ENCODE measurements at regions not wholly inside any gene's neighbourhood (a gene's known extent, or its start where the extent isn't known, plus 50 kb on each side); places are given as distances from the start of the nearest gene placed in this dataset.
"Not testable (repeated sequence)": the region's sequence is repeated elsewhere in the genome, so short reads cannot be mapped to it uniquely, and the experiment has no call there.

DNA sequence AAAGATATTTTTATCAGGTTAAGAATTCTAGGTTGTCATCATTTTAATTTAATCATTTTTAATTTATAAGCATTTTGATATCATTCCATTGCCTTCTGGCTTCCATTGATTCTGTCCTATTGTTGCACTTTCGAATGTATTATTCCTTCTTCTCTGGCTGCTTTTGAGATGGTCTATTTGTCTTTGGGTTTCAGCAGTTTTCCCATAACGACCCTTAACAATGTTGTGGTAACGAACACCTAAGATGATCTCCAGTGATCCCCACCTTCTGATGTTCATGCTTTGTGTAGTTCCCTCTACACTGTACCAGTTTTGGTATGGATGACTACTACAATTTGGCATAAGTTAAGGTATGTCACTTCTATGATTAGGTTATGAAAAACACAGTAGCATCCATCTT lies 59.9 kb downstream of the MINAR1 start:
- DNase-seq (ENCODE audit: low read depth in 4 of 4, low spot score in 2 of 4): no peak

DNA sequence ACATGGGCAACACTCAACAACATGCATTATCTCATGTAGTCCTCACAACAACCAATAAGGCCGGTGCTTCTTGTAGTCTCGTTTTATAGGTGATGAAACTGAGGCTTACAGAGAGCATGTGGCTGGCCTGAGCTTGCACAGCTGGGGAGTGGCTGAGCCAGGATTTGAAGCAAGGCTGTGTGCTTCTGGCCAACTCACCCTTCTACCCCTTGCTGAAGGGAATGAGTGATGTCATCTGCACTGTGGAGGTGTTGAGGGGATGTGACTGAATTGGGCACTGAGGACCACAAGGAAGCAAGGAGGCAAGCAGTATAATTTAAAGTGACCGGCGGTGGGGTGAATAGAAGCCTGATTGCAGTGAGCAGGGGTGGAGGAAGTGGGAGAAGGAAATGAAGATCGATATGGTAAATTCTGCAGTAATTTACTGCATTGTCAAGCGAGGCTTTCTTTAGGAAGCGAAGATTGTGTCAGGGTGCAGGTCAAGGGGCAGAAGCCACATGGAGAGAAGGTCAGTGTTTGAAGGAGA lies 62.3 kb downstream of the MINAR1 start:
- no peak for DNase-seq (ENCODE audit: low read depth in 4 of 4, low spot score in 2 of 4)

DNA sequence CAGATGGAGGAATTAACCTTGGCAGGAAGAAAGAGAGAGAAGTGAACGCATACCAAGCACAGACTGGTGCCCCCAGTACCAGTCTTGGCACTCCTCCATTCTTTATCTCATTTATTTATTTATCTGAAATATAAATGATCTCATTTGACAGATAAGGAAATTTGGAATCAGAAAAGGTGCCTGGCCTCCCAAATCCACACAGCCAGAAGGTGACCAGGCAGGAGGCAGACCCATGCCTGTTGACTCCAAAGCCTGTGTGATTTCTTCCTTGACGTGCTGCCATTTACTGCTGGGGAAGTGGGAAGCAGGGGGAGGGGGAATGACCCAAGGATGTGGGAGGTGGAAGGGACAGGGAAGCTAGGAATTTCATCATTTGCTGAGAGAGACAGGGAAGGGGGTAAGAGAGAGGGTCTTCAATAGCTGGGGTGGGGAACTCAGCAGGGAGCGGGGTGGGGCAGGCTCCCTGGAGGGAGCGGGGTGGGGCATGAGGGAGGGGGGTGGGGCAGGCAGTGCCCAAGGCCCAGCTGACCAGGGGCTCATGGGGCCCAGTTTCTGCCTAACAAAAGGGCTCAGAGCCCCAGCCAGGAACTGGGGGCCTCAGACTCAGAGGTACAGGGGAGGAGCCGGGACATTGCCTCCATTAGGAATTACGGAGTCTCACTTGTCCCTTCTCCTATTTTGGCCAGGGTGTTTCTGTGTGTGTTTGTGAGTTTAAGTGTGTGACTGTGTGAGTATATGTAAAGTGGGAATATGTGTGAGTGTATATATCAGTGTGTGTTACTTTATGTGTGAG lies 63.0 kb downstream of the MINAR1 start:
- no peak for DNase-seq (ENCODE audit: low read depth in 4 of 4, low spot score in 2 of 4)

DNA sequence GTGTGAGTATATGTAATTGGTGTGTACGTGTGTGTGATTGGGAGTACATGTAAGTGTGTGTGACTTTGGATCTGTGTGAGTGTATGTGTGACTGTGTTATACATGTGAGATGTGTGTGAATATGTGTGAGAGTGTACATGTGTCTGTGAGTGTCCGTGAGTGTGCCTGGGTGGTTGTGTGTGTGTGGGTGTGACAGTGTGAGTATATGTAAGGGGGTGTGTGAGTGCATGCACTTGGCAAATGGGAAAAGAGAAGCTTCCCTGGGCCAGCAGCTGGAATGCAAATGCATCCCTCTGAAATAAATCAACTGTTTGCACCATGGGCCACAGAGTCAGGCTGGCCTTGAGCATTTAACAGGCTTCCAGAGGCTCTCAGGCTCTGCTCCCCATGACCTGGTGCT lies 63.6 kb downstream of the MINAR1 start:
- DNase-seq (ENCODE audit: low read depth in 4 of 4, low spot score in 2 of 4): no peak

DNA sequence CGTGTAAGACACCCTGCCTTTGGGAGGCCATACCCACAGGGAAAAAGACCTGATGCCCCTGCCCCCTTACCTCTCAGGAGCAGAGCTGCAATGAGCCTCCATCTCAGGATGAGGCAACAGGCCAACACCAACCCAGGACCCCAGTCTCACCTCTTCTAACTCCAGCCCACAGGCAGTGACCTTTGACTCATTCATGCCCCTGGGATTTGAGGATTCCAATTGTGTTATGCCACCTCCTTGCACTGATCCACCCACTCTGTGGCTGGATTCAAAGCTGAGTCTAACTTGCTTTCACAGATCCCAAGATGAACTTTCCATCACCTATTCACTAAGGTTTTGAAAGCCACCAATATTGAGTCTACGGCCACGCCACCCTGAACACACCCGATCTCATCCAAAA lies 64.7 kb downstream of the MINAR1 start:
- DNase-seq (ENCODE audit: low read depth in 4 of 4, low spot score in 2 of 4): no peak

DNA sequence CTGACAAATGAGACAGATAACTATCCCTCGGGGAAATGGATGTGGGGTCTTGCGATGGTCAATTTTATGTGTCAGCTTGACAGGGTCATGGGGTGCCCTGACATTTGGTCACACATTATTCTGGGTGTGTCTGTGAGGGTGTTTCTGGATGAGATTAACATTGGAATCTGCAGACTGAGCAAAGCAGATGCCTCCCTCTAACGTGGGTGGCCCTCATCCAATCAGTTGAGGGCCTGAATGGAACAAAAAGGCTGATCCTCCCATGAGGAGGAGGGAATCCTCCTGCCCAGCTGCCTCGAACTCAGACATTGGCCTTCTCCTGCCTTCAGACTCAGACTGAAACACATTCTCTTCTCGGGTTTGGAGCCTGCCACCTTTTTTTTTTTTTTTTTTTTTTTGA lies 69.0 kb downstream of the MINAR1 start:
- no peak for DNase-seq (ENCODE audit: low read depth in 4 of 4, low spot score in 2 of 4)

DNA sequence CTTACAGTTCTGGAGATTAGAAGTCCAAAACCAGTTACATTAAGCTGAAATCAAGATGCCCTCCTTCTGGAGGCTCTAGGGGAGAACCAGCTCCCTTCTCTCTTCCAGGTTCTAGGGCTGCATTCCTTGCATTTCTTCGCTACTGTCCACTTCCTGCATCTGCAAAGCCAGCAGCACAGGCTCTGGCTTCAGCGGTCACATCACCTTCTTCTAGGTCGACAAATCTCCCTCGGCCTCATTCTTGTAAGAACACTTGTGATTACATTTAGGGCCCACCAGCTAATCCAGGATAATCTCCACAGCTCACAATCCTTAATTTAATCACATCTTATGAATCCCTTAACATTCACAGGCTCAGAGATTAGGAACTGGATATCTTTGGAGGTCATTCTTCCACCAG lies 73.8 kb downstream of the MINAR1 start:
- DNase-seq (ENCODE audit: low read depth in 4 of 4, low spot score in 2 of 4): no peak

DNA sequence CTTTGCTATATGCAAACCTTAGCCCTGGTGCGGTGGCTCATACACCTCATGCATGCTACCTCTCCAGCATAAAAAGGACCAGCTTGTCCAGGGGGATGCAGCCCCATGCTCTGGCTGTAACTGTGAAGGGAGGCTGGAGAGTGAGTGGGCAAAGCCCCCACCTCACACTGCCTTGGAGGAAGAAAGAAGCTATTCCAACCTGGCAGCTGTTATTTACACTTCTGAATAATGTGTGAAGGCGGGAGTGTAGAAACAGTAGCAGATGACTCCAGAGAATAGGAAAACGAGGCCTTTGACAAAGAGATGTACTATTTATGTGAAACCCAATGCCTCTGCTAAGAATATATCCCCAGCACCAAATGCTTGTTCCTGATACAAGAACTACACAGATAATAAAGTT lies 80.7 kb downstream of the MINAR1 start:
- DNase-seq (ENCODE audit: low read depth in 4 of 4, low spot score in 2 of 4): not testable (repeated sequence)

DNA sequence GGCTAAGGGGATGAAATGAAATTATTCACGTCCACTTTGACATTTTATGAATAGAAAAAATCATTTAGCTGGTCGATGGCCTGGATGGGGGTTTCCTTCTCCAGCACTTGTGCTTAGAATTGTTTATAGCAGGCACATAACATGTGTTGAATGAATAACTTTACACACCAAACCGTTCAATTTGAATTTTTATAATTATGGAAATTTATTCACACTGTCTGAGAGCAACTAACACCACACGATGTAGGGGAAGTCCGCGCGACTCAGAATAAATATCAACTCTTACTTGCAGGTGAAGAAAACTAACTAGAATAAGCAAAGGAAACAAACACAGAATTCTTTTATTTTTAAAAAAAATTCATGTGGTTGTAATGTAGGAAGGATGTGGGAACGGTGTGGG lies 81.3 kb downstream of the MINAR1 start:
- no peak for DNase-seq (ENCODE audit: low read depth in 4 of 4, low spot score in 2 of 4)

DNA sequence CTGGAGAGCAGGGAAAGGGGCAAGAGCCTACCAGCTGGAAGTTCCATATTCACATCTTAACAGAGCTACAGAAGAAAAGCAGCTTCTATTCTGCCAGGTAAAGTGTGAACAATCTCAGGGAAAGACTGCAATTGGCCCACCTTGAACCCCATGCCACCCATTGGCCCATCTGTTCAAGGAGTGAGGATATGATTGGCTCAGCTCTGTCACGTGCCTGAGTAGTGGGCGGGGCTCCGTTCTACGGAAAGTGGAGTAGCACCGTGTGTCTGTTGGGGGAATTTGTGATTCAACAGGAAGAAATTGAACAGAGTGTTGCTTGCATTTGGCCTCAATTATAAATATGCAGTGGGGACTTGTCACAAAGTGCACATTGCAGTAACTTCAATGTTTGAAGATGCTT lies 81.8 kb downstream of the MINAR1 start:
- DNase-seq (ENCODE audit: low read depth in 4 of 4, low spot score in 2 of 4): no peak

DNA sequence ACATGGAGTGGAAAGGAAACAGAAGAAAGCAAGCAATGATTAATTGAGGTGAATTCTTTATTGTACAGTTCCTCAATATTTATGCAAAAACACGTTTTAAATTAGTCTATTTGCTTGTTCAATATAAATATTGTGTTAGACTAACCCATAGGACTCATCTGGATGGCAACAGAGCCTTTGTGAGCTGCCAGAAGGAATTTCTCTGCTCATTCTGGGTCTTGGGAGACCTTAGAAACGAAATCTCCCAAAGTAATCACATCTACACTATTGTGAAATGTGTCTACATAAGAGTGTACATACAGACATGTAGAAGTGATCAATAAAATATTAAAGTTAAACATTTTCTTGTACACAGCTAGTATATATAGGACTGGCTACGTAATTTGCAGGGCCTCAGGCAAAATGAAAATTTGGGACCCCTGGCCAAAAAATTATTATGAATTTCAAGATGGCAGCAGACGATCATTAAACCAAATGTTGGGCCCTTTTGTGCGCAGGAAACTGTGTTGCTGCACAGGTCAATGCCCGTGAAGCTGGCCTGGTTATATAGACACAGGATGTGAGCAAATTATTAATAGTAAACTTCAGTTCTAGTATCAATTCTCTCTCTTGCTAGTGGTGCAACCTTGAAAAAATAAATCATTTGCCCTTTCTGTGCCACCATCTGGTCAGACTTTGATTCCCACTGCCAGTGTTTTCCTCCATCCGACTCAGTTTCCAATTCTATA lies 83.3 kb downstream of the MINAR1 start:
- DNase-seq (ENCODE audit: low read depth in 4 of 4, low spot score in 2 of 4): no peak

DNA sequence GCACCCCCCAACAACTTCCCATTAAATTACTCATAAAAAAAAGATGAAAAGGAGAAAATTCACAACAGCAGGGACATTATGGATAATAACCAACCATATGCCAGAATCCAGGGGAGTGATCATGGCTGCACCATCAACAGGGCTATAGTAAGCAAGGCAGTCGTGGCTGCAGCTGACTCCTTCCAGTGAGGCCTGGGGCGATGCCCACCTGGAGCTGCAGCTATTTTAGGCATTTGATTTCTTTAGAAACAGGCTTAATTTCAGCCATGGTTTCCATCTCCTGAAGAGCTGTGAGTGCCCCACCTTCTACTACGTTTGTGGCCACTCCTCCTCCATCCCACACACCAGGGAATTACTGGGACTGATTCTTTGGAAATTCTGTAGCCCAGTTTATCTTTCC lies 84.0 kb downstream of the MINAR1 start:
- no peak for DNase-seq (ENCODE audit: low read depth in 4 of 4, low spot score in 2 of 4)

DNA sequence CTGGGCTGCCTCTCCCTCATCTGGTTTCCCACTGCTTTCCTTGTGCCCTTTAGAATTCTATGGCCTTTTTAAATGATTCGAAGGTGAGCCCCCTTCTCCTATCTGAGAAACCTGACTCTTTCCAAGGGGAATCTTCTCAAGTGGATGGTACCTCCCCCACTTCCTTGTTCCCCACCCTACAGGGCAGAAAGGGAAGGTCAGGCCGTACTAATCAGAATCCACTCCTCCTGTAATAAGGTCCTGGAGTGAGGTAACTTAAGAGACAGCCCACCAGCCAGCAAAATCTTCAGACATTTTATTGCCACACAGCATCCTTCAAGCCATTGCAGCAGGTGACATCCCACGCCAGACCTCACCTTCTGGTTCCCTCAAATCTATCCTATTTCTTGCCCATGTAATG lies 84.5 kb downstream of the MINAR1 start:
- DNase-seq (ENCODE audit: low read depth in 4 of 4, low spot score in 2 of 4): no peak

DNA sequence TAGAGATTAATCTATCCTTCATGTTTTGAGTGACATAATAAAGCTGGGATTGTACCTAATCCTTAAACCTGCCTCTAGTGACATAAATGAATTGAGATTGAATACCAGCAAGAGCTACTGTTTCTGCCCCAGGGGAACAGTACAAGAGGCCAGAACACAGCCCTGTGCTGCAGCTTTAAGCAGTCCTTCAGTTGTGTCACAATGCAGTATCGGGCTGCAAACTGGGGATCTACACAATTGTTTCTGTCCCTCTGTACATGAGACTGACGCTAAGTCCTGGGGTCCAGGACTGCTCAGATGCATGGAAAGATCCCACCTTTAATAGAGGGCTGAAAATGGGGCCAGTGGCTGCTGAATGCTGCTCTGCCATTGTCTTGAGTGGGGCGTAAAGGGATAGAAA lies 87.5 kb downstream of the MINAR1 start:
- DNase-seq (ENCODE audit: low read depth in 4 of 4, low spot score in 2 of 4): no peak

DNA sequence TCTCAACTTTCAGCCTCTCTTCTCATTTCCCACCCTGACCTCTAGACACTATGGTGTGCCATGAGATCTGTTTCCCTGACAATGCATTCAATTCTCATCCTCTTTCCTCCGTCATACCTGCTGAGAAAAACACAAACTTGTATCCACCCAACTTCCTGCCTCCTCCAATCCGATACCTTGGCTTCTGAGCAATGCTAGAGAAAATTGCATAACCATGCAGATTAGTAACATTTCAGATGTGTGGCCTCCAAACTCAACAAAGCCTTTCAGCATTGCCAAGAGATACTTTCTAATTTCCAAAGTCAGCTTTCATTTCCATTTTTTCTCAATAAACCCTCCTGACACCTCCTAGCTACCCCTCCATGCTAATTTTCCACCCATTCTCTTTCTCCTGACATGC lies 88.5 kb downstream of the MINAR1 start:
- DNase-seq (ENCODE audit: low read depth in 4 of 4, low spot score in 2 of 4): no peak

DNA sequence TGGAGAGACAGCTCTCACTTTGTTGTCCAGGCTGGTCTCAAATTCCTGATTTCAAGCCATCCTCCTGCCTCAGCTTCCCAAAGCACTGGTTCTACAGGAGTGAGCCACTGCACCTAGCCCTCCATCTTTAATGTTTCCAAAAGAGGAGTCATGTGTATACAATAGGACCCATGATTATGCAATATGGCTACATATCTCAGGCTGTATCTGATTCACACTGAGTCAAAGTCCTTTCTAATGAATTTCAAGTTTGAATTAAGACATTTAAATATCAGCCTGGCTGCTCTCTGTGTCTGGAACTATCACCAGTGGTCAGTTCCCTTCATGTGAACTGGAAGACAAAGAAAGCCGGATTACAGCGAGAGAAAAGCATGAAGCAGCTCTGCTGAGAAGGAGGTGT lies 90.5 kb downstream of the MINAR1 start:
- no peak for DNase-seq (ENCODE audit: low read depth in 4 of 4, low spot score in 2 of 4)

DNA sequence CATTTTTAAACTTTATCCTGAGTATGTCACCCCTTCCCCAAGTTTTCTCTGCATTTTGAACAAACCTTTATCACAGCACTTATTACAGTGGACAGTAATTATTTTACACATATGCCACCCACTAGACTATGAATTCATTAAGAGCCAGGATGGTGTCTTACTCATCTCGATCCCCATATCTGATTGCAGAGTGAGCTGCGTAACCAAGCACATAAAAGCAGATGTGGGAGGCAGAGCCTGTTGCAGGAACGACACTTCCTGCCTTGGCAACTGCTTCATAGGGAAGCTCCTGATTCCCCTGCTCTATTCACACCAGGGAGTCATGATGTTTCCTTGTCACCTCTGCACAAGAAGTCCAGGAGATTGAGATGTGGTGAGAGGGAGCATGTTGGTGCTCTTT lies 91.1 kb downstream of the MINAR1 start:
- DNase-seq (ENCODE audit: low read depth in 4 of 4, low spot score in 2 of 4): no peak

DNA sequence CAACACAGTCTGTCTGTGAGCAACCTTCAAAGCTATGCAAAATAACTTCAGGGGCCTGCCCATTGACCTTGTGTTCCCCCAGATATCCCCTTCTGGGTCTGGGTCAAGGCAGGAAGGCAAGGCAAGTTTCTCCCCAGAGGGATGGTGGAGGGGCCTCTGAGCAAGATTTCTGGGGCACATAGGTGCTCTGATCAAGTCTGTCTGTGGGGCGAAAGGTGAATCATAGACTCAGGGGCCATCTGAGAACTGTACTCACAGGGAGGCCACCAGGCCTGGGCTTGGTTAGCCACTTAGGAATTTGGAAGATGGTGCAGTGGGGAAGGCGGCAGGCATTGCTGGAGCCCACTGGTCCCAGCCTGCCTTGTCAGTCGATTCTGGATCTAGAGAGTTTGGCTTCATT lies 92.4 kb downstream of the MINAR1 start:
- DNase-seq (ENCODE audit: low read depth in 4 of 4, low spot score in 2 of 4): no peak

DNA sequence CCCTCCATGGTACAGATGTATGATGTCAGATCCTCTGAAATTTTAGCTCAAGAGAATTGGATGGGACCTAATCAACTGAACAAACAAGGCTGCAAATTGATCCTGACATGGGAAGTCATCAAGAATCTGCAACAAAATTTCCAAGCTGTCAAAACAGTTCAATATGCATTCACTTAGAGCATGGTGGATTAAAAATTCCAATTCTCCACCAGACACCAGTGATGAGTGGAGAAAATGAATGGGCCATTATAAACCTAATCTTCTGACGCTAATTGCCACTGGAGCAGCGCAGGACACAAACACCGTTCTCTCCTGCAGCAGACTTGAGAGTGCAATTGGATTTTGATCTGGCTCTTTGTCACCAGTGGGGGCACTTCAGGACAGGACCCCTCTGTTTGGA lies 94.2 kb downstream of the MINAR1 start:
- DNase-seq (ENCODE audit: low read depth in 4 of 4, low spot score in 2 of 4): no peak

DNA sequence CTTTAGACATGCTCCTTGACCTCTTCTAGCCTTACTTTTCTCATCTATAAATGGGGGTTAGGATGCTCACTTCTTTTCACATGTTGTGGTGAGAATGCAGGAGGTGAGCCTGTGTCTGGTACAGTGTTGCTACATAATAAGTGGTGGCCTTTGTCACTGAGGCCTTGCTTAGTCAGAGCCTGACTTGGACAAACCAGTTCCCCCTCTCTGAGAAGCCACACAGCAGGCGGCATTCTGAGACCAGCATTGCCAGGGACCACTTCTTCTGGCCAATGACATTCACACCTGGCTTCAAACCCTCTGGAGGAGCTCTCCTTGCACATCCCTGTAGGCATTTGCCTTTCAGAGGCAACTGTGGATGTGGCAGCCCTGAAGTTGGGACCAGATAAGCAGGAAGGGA lies 95.7 kb downstream of the MINAR1 start:
- no peak for DNase-seq (ENCODE audit: low read depth in 4 of 4, low spot score in 2 of 4)

DNA sequence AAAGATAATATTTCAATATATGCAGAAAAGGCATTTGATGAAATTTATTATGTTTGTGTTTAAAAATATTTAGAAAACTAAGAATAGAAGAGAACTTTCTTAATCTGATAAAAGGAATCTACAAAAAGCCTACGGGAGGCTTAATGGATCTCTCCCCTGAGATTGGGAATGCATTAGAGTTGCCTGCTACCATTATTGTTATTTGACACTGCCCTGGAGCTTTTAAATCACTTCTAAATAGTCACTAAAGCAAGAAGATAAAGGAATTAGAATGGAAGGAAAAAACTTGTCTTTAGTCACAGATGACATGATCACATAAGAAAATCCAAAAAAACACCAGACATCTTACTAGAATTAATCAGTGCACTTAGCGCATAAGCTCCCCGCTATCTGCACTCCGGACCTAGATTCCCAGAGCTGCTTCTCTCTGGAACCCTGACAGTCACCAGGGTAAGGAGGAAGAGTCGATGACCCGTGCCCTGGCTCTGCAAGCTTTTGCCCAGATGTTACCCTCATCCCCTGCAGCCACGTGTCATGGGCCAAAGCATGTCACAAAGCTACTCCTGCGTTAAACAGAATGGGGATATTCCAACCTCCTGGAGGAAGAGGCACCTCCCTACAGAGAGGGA lies 97.1 kb downstream of the MINAR1 start:
- no peak for DNase-seq (ENCODE audit: low read depth in 4 of 4, low spot score in 2 of 4)

DNA sequence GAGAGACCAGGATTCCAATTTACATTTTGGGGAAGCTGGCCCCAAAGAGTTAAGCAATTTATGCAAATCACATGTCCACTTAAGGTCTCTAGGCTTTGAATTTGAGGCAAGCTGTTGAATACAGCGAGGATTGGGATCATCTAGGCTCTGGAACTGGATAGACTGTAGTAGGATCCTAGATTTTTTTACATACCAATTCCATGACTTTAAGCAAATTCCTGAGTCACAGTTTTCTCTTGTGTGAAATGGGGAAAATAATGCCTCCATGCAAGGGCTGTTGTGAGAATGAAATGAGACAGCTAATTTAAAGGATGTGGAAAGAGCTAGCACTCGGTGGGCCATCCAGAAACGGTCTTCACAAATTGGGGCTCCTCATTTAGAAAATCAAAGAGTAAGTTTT lies 103.4 kb downstream of the MINAR1 start:
- no peak for DNase-seq (ENCODE audit: low read depth in 4 of 4, low spot score in 2 of 4)

Data from left renal cortex interstitium (tissue), 4 donors.